ENCODE measurements at regions not wholly inside any gene's neighbourhood (a gene's known extent, or its start where the extent isn't known, plus 50 kb on each side); places are given as distances from the start of the nearest gene placed in this dataset.
"Not testable (repeated sequence)": the region's sequence is repeated elsewhere in the genome, so short reads cannot be mapped to it uniquely, and the experiment has no call there.

GRCh38 chr11:98053851-98054250 lies 966.9 kb upstream of the CNTN5 start:
- no peak for FAIRE-seq
- WGBS, 3 donors, result 65 to 70% (median 65%) methylated on average over 2 of the region's 2 CpGs
- H3K27me3 ChIP-seq (ENCODE audit: control insufficient read depth in 3 of 3, insufficient read depth in 3 of 3, low read length in 3 of 3), result no peaks in the 10 kb centered on the region

GRCh38 chr11:98056945-98057344 lies 963.8 kb upstream of the CNTN5 start:
- 19 to 45% (median 31%) methylated on average over 1 of the region's 1 CpG for WGBS, 3 donors
- FAIRE-seq (no peak), DNase-seq (peak in 1 of 2 donors; percentile 13)
- H3K4me1 ChIP-seq (ENCODE audit: control insufficient read depth in 3 of 3, insufficient read depth in 2 of 3, low read depth in 1 of 3, low read length in 2 of 3), result no peaks in the 10 kb centered on the region
- H3K27ac ChIP-seq (ENCODE audit: low read depth in 1 of 3, low read length in 2 of 3), result no peak overlapping the region
- no peaks in the 10 kb centered on the region for H3K36me3 ChIP-seq (ENCODE audit: control insufficient read depth in 3 of 3, insufficient read depth in 2 of 3, low read depth in 1 of 3, low read length in 3 of 3)
- H3K4me3 ChIP-seq (ENCODE audit: low read depth in 1 of 3, low read length in 3 of 3), result no peak overlapping the region
- no peaks in the 10 kb centered on the region for H3K27me3 ChIP-seq (ENCODE audit: control insufficient read depth in 3 of 3, insufficient read depth in 3 of 3, low read length in 3 of 3)
- H3K9me3 ChIP-seq (ENCODE audit: control insufficient read depth in 2 of 2, insufficient read depth in 1 of 2, low read depth in 1 of 2, low read length in 1 of 2), result no peaks in the 10 kb centered on the region

More at GRCh38 chr11:98053851-98054250, 966.9 kb upstream of the CNTN5 start:
- Histone ChIP-seq H3K27ac (ENCODE audit: low read depth in 1 of 3, low read length in 2 of 3) (no peak overlapping the region), H3K4me1 (ENCODE audit: control insufficient read depth in 3 of 3, insufficient read depth in 2 of 3, low read depth in 1 of 3, low read length in 2 of 3) (no peaks in the 10 kb centered on the region), H3K36me3 (ENCODE audit: control insufficient read depth in 3 of 3, insufficient read depth in 2 of 3, low read depth in 1 of 3, low read length in 3 of 3) (no peaks in the 10 kb centered on the region), H3K4me3 (ENCODE audit: low read depth in 1 of 3, low read length in 3 of 3) (no peak overlapping the region), H3K9me3 (ENCODE audit: control insufficient read depth in 2 of 2, insufficient read depth in 1 of 2, low read depth in 1 of 2, low read length in 1 of 2) (no peaks in the 10 kb centered on the region)
- no peak for DNase-seq

- H3K4me1 ChIP-seq (ENCODE audit: control insufficient read depth in 3 of 3, insufficient read depth in 2 of 3, low read depth in 1 of 3, low read length in 2 of 3), result no peaks in the 10 kb centered on the region
- DNase-seq (no peak), FAIRE-seq (no peak)
- H3K27ac ChIP-seq (ENCODE audit: low read depth in 1 of 3, low read length in 2 of 3), result no peak overlapping the region
- no peaks in the 10 kb centered on the region for H3K27me3 ChIP-seq (ENCODE audit: control insufficient read depth in 3 of 3, insufficient read depth in 3 of 3, low read length in 3 of 3)
- H3K36me3 ChIP-seq (ENCODE audit: control insufficient read depth in 3 of 3, insufficient read depth in 2 of 3, low read depth in 1 of 3, low read length in 3 of 3), result no peaks in the 10 kb centered on the region
- H3K9me3 ChIP-seq (ENCODE audit: control insufficient read depth in 2 of 2, insufficient read depth in 1 of 2, low read depth in 1 of 2, low read length in 1 of 2), result no peaks in the 10 kb centered on the region
- 68 to 79% (median 71%) methylated on average over 7 of the region's 7 CpGs for WGBS, 3 donors
- H3K4me3 ChIP-seq (ENCODE audit: low read depth in 1 of 3, low read length in 3 of 3), result no peak overlapping the region
These were observed 961.3 kb upstream of the CNTN5 start for GRCh38 chr11:98059488-98059887.

GRCh38 chr11:98060759-98061158 lies 960.0 kb upstream of the CNTN5 start:
- FAIRE-seq, result no peak
- Histone ChIP-seq H3K27ac (ENCODE audit: low read depth in 1 of 3, low read length in 2 of 3) (no peak overlapping the region), H3K4me3 (ENCODE audit: low read depth in 1 of 3, low read length in 3 of 3) (no peak overlapping the region), H3K4me1 (ENCODE audit: control insufficient read depth in 3 of 3, insufficient read depth in 2 of 3, low read depth in 1 of 3, low read length in 2 of 3) (no peaks in the 10 kb centered on the region), H3K27me3 (ENCODE audit: control insufficient read depth in 3 of 3, insufficient read depth in 3 of 3, low read length in 3 of 3) (no peaks in the 10 kb centered on the region), H3K9me3 (ENCODE audit: control insufficient read depth in 2 of 2, insufficient read depth in 1 of 2, low read depth in 1 of 2, low read length in 1 of 2) (no peaks in the 10 kb centered on the region), H3K36me3 (ENCODE audit: control insufficient read depth in 3 of 3, insufficient read depth in 2 of 3, low read depth in 1 of 3, low read length in 3 of 3) (no peaks in the 10 kb centered on the region)
- 74 to 84% (median 84%) methylated on average over 1 of the region's 1 CpG for WGBS, 3 donors
- DNase-seq, result no peak

GRCh38 chr11:98061858-98062257 lies 958.9 kb upstream of the CNTN5 start:
- FAIRE-seq (no peak), DNase-seq (no peak)
- Histone ChIP-seq H3K36me3 (ENCODE audit: control insufficient read depth in 3 of 3, insufficient read depth in 2 of 3, low read depth in 1 of 3, low read length in 3 of 3) (no peaks in the 10 kb centered on the region), H3K27me3 (ENCODE audit: control insufficient read depth in 3 of 3, insufficient read depth in 3 of 3, low read length in 3 of 3) (no peaks in the 10 kb centered on the region), H3K4me1 (ENCODE audit: control insufficient read depth in 3 of 3, insufficient read depth in 2 of 3, low read depth in 1 of 3, low read length in 2 of 3) (no peaks in the 10 kb centered on the region), H3K4me3 (ENCODE audit: low read depth in 1 of 3, low read length in 3 of 3) (no peak overlapping the region), H3K9me3 (ENCODE audit: control insufficient read depth in 2 of 2, insufficient read depth in 1 of 2, low read depth in 1 of 2, low read length in 1 of 2) (no peaks in the 10 kb centered on the region), H3K27ac (ENCODE audit: low read depth in 1 of 3, low read length in 2 of 3) (no peak overlapping the region)
- 64 to 69% (median 66%) methylated on average over 2 of the region's 2 CpGs for WGBS, 3 donors

- Histone ChIP-seq H3K4me1 (ENCODE audit: control insufficient read depth in 3 of 3, insufficient read depth in 2 of 3, low read depth in 1 of 3, low read length in 2 of 3) (no peaks in the 10 kb centered on the region), H3K36me3 (ENCODE audit: control insufficient read depth in 3 of 3, insufficient read depth in 2 of 3, low read depth in 1 of 3, low read length in 3 of 3) (no peaks in the 10 kb centered on the region), H3K4me3 (ENCODE audit: low read depth in 1 of 3, low read length in 3 of 3) (no peak overlapping the region), H3K9me3 (ENCODE audit: control insufficient read depth in 2 of 2, insufficient read depth in 1 of 2, low read depth in 1 of 2, low read length in 1 of 2) (no peaks in the 10 kb centered on the region), H3K27ac (ENCODE audit: low read depth in 1 of 3, low read length in 2 of 3) (no peak overlapping the region), H3K27me3 (ENCODE audit: control insufficient read depth in 3 of 3, insufficient read depth in 3 of 3, low read length in 3 of 3) (no peaks in the 10 kb centered on the region)
- no peak for FAIRE-seq
- WGBS, 3 donors, result 66 to 85% (median 68%) methylated on average over 1 of the region's 1 CpG
- no peak for DNase-seq
These were observed 958.0 kb upstream of the CNTN5 start for GRCh38 chr11:98062714-98063113.

- FAIRE-seq, result no peak
- DNase-seq, result no peak
These were observed 952.5 kb upstream of the CNTN5 start for GRCh38 chr11:98068251-98068650.

GRCh38 chr11:98069147-98069546 lies 951.6 kb upstream of the CNTN5 start:
- WGBS, 3 donors, result 85 to 92% (median 88%) methylated on average over 16 of the region's 16 CpGs

More at GRCh38 chr11:98068251-98068650, 952.5 kb upstream of the CNTN5 start:
- peaks cover 0 to 2% of the 10 kb centered on the region in 2 donors for H3K9me3 ChIP-seq (ENCODE audit: control insufficient read depth in 2 of 2, insufficient read depth in 1 of 2, low read depth in 1 of 2, low read length in 1 of 2)
- WGBS, 3 donors, result 8 to 47% (median 32%) methylated on average over 1 of the region's 1 CpG
- no peaks in the 10 kb centered on the region for H3K4me1 ChIP-seq (ENCODE audit: control insufficient read depth in 3 of 3, insufficient read depth in 2 of 3, low read depth in 1 of 3, low read length in 2 of 3)
- H3K27ac ChIP-seq (ENCODE audit: low read depth in 1 of 3, low read length in 2 of 3), result no peak overlapping the region
- no peaks in the 10 kb centered on the region for H3K27me3 ChIP-seq (ENCODE audit: control insufficient read depth in 3 of 3, insufficient read depth in 3 of 3, low read length in 3 of 3)
- H3K36me3 ChIP-seq (ENCODE audit: control insufficient read depth in 3 of 3, insufficient read depth in 2 of 3, low read depth in 1 of 3, low read length in 3 of 3), result no peaks in the 10 kb centered on the region
- no peak overlapping the region for H3K4me3 ChIP-seq (ENCODE audit: low read depth in 1 of 3, low read length in 3 of 3)

GRCh38 chr11:98069861-98070260 lies 950.9 kb upstream of the CNTN5 start:
- H3K36me3 ChIP-seq (ENCODE audit: control insufficient read depth in 3 of 3, insufficient read depth in 2 of 3, low read depth in 1 of 3, low read length in 3 of 3), result no peaks in the 10 kb centered on the region
- H3K4me1 ChIP-seq (ENCODE audit: control insufficient read depth in 3 of 3, insufficient read depth in 2 of 3, low read depth in 1 of 3, low read length in 2 of 3), result no peaks in the 10 kb centered on the region
- H3K27ac ChIP-seq (ENCODE audit: low read depth in 1 of 3, low read length in 2 of 3), result no peak overlapping the region
- FAIRE-seq (no peak), DNase-seq (no peak)
- H3K9me3 ChIP-seq (ENCODE audit: control insufficient read depth in 2 of 2, insufficient read depth in 1 of 2, low read depth in 1 of 2, low read length in 1 of 2), result peaks cover 0 to 2% of the 10 kb centered on the region in 2 donors
- WGBS, 3 donors, result 83 to 90% (median 88%) methylated on average over 13 of the region's 13 CpGs
- no peak overlapping the region for H3K4me3 ChIP-seq (ENCODE audit: low read depth in 1 of 3, low read length in 3 of 3)
- H3K27me3 ChIP-seq (ENCODE audit: control insufficient read depth in 3 of 3, insufficient read depth in 3 of 3, low read length in 3 of 3), result no peaks in the 10 kb centered on the region

More at GRCh38 chr11:98069147-98069546, 951.6 kb upstream of the CNTN5 start:
- not testable (repeated sequence) for H3K27ac ChIP-seq (ENCODE audit: low read depth in 1 of 3, low read length in 2 of 3); H3K4me1 ChIP-seq (ENCODE audit: control insufficient read depth in 3 of 3, insufficient read depth in 2 of 3, low read depth in 1 of 3, low read length in 2 of 3); FAIRE-seq; H3K27me3 ChIP-seq (ENCODE audit: control insufficient read depth in 3 of 3, insufficient read depth in 3 of 3, low read length in 3 of 3); H3K9me3 ChIP-seq (ENCODE audit: control insufficient read depth in 2 of 2, insufficient read depth in 1 of 2, low read depth in 1 of 2, low read length in 1 of 2); H3K4me3 ChIP-seq (ENCODE audit: low read depth in 1 of 3, low read length in 3 of 3); DNase-seq; H3K36me3 ChIP-seq (ENCODE audit: control insufficient read depth in 3 of 3, insufficient read depth in 2 of 3, low read depth in 1 of 3, low read length in 3 of 3)
